ENCODE measurements at regions not wholly inside any gene's neighbourhood (a gene's known extent, or its start where the extent isn't known, plus 50 kb on each side); places are given as distances from the start of the nearest gene placed in this dataset.

GRCh38 chr4:138939960-138940359 lies 75.6 kb upstream of the NOCT start:
- Histone ChIP-seq H3K9ac (replicated peaks; ENCODE audit: extremely low read depth, insufficient read depth, low read length) (no peak overlapping the region), H3K4me2 (ENCODE audit: insufficient read depth, low read length) (no peak overlapping the region), H3K36me3 (ENCODE audit: control insufficient read depth in 2 of 2, extremely low read depth in 1 of 2, insufficient read depth in 2 of 2, low read length in 2 of 2) (no peaks in the 10 kb centered on the region), H2AFZ (ENCODE audit: low read depth, low read length) (no peak overlapping the region), H4K20me1 (replicated peaks; ENCODE audit: control insufficient read depth, extremely low read depth, insufficient read depth, low read length) (no peaks in the 10 kb centered on the region), H3K27ac (ENCODE audit: insufficient read depth, low read depth, low read length) (no peak overlapping the region), H3K4me1 (ENCODE audit: control insufficient read depth, extremely low read depth, insufficient read depth, low read length) (no peaks in the 10 kb centered on the region), H3K9me1 (replicated peaks; ENCODE audit: control insufficient read depth, extremely low read depth, insufficient read depth, low read length) (no peaks in the 10 kb centered on the region), H3K79me2 (ENCODE audit: control insufficient read depth, insufficient read depth, low read length) (no peaks in the 10 kb centered on the region), H3K4me3 (replicated peaks in 1 of 3; ENCODE audit: insufficient read depth in 1 of 3, low read depth in 1 of 3, low read length in 3 of 3) (no peak overlapping the region), H3K27me3 (ENCODE audit: control insufficient read depth in 2 of 2, insufficient read depth in 2 of 2, low read length in 2 of 2) (no peaks in the 10 kb centered on the region), H3K9me3 (replicated peaks; ENCODE audit: control insufficient read depth, insufficient read depth, low read length) (no peaks in the 10 kb centered on the region)
- no peak for TF ChIP-seq FOS (IDR thresholded peaks at IDR 0.05; ENCODE audit: borderline replicate concordance, insufficient read depth, low read length)
- TF ChIP-seq POLR2A (IDR thresholded peaks at IDR 0.05; ENCODE audit: low read depth, low read length), result no peak
- TF ChIP-seq POLR2AphosphoS5 (IDR thresholded peaks at IDR 0.05; ENCODE audit: insufficient read depth, low read depth, low read length), result no peak
- TF ChIP-seq, protein P1, sequence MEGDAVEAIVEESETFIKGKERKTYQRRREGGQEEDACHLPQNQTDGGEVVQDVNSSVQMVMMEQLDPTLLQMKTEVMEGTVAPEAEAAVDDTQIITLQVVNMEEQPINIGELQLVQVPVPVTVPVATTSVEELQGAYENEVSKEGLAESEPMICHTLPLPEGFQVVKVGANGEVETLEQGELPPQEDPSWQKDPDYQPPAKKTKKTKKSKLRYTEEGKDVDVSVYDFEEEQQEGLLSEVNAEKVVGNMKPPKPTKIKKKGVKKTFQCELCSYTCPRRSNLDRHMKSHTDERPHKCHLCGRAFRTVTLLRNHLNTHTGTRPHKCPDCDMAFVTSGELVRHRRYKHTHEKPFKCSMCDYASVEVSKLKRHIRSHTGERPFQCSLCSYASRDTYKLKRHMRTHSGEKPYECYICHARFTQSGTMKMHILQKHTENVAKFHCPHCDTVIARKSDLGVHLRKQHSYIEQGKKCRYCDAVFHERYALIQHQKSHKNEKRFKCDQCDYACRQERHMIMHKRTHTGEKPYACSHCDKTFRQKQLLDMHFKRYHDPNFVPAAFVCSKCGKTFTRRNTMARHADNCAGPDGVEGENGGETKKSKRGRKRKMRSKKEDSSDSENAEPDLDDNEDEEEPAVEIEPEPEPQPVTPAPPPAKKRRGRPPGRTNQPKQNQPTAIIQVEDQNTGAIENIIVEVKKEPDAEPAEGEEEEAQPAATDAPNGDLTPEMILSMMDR (IDR thresholded peaks at IDR 0.05; ENCODE audit: extremely low read depth in 1 of 2, insufficient read depth in 1 of 2, low read depth in 1 of 2, low read length in 2 of 2), result no peak
- no peak for TF ChIP-seq GATA2 (IDR thresholded peaks at IDR 0.05; ENCODE audit: insufficient read depth, insufficient read length, low read depth, low read length)
- TF ChIP-seq MYC (IDR thresholded peaks at IDR 0.05; ENCODE audit: low read depth, low read length), result no peak
- TF ChIP-seq JUN (IDR thresholded peaks at IDR 0.05; ENCODE audit: borderline replicate concordance, insufficient read depth, insufficient read length, low read depth), result no peak
- TF ChIP-seq EZH2 (IDR thresholded peaks at IDR 0.05; ENCODE audit: borderline replicate concordance, low read depth, low read length, severe bottlenecking), result no peak
- TF ChIP-seq, protein P2, sequence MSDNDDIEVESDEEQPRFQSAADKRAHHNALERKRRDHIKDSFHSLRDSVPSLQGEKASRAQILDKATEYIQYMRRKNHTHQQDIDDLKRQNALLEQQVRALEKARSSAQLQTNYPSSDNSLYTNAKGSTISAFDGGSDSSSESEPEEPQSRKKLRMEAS (IDR thresholded peaks at IDR 0.05; ENCODE audit: insufficient read depth, insufficient read length), result no peak
- DNase-seq (ENCODE audit: low read depth, low spot score), result no peak
- dilution Hi-C loops (cut with MboI; ENCODE audit: extremely low pct_ligation_motif_present, low sequenced_read_pairs) (no loop called here), intact Hi-C loops (cut with micrococcal nuclease) (loop anchor here (2.0 to 5.0 kb wide), 2 partner anchors 75 to 258 kb away; partner anchors contain the start of gene NOCT)
- CTCF ChIA-PET, result interaction anchor here (0.6 to 2.7 kb wide), 8 partner anchors 15 to 1120 kb away, joined by 3 to 40 read pairs (median 4); no protein-coding TSS in a partner anchor
- no peak for FAIRE-seq
- BruUV-seq (replicated peaks), result no TSS peak
- POLR2A ChIA-PET, result no interaction called here
